ENCODE measurements at regions not wholly inside any gene's neighbourhood (a gene's known extent, or its start where the extent isn't known, plus 50 kb on each side); places are given as distances from the start of the nearest gene placed in this dataset.

- Histone ChIP-seq H3K9me3 (no peaks in the 10 kb centered on the region), H3K4me3 (no peak overlapping the region), H3K36me3 (no peaks in the 10 kb centered on the region), H3K4me1 (no peaks in the 10 kb centered on the region), H3K27ac (no peak overlapping the region), H3K27me3 (peaks cover 0 to 3% (median 0%) of the 10 kb centered on the region in 4 donors)
- ATAC-seq: no peak
- intact Hi-C loops (cut with DNase I): no loop called here
- DNase-seq: no peak
- 57% methylated on average over 5 of the region's 5 CpGs for WGBS, 2 donors
- TF ChIP-seq CTCF (IDR thresholded peaks at IDR 0.05): no peak
- no peak for FAIRE-seq
These were observed 110.6 kb downstream of the TTC8 start for GRCh38 chr14:88935083-88935482.

- no peak for ATAC-seq
- no peak overlapping the region for H3K4me3 ChIP-seq
- H3K9me3 ChIP-seq: no peaks in the 10 kb centered on the region
- FAIRE-seq: no peak
- no peak overlapping the region for H3K27ac ChIP-seq
- intact Hi-C loops (cut with DNase I): no loop called here
- TF ChIP-seq CTCF (IDR thresholded peaks at IDR 0.05): no peak
- 85 to 90% methylated on average over 3 of the region's 3 CpGs for WGBS, 2 donors
- H3K36me3 ChIP-seq: no peaks in the 10 kb centered on the region
- peaks cover 0 to 3% (median 0%) of the 10 kb centered on the region in 4 donors for H3K27me3 ChIP-seq
- H3K4me1 ChIP-seq: no peaks in the 10 kb centered on the region
- no peak for DNase-seq
These were observed 113.3 kb downstream of the TTC8 start for GRCh38 chr14:88937706-88938105.

- ATAC-seq: no peak
- H3K27ac ChIP-seq: no peak overlapping the region
- H3K36me3 ChIP-seq: no peaks in the 10 kb centered on the region
- H3K4me3 ChIP-seq: no peak overlapping the region
- 37 to 50% methylated on average over 3 of the region's 3 CpGs for WGBS, 2 donors
- intact Hi-C loops (cut with DNase I): no loop called here
- H3K27me3 ChIP-seq: peaks cover 0 to 3% (median 0%) of the 10 kb centered on the region in 4 donors
- no peak for FAIRE-seq
- TF ChIP-seq CTCF (IDR thresholded peaks at IDR 0.05): no peak
- no peak for DNase-seq
- H3K9me3 ChIP-seq: no peaks in the 10 kb centered on the region
- H3K4me1 ChIP-seq: no peaks in the 10 kb centered on the region
These were observed 116.2 kb downstream of the TTC8 start for GRCh38 chr14:88940671-88941070.

DNA sequence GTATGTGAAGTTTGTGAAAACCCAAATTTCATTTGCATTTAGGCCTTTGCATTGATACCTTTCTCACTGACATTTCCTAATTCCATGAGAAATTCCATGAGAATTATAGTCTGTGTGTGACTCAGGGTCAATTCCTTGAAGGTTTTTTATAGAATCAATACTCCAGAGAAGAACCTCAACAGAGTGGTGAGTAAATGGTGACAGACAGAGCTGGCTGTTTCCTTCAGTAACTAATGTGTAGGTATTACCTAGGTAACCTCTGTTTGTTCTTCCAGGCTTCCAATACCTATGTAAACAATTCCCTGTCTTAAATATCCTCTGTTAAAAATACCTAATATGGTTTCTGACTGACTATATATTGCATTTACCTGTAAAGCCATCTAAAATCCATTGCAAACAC is 117.0 kb downstream of the TTC8 start:
- Histone ChIP-seq H3K27me3 (peaks cover 0 to 3% (median 0%) of the 10 kb centered on the region in 4 donors), H3K4me1 (no peaks in the 10 kb centered on the region), H3K27ac (no peak overlapping the region), H3K36me3 (no peaks in the 10 kb centered on the region), H3K4me3 (no peak overlapping the region), H3K9me3 (no peaks in the 10 kb centered on the region)
- FAIRE-seq (no peak), ATAC-seq (no peak), DNase-seq (no peak)
- intact Hi-C loops (cut with DNase I): no loop called here
- TF ChIP-seq CTCF (IDR thresholded peaks at IDR 0.05): no peak

- Histone ChIP-seq H3K36me3 (no peaks in the 10 kb centered on the region), H3K27me3 (no peaks in the 10 kb centered on the region), H3K4me3 (no peak overlapping the region), H3K27ac (no peak overlapping the region), H3K4me1 (no peaks in the 10 kb centered on the region), H3K9me3 (no peaks in the 10 kb centered on the region)
- TF ChIP-seq CTCF (IDR thresholded peaks at IDR 0.05): no peak
- intact Hi-C loops (cut with DNase I): no loop called here
- DNase-seq (no peak), ATAC-seq (no peak), FAIRE-seq (no peak)
- WGBS, 2 donors: 68 to 73% methylated on average over 7 of the region's 7 CpGs
These were observed 123.5 kb downstream of the TTC8 start for GRCh38 chr14:88947646-88948598.

Data from pancreas (tissue), 10 donors.